ENCODE measurements at regions not wholly inside any gene's neighbourhood (a gene's known extent, or its start where the extent isn't known, plus 50 kb on each side); places are given as distances from the start of the nearest gene placed in this dataset.
"Not testable (repeated sequence)": the region's sequence is repeated elsewhere in the genome, so short reads cannot be mapped to it uniquely, and the experiment has no call there.

GRCh38 chr9:115665519-115665918, 488.1 kb upstream of the PAPPA start:
- no peak for DNase-seq (ENCODE audit: low read depth)

- peak; percentile 86 for DNase-seq (ENCODE audit: low read depth)
Observed at GRCh38 chr9:115668521-115668920, 485.1 kb upstream of the PAPPA start.

GRCh38 chr9:115671236-115671962, 482.2 kb upstream of the PAPPA start:
- peak; percentile 38 for DNase-seq (ENCODE audit: low read depth)

- peak; percentile 59 for DNase-seq (ENCODE audit: low read depth)
Observed at GRCh38 chr9:115671963-115672305, 481.7 kb upstream of the PAPPA start.

- DNase-seq (ENCODE audit: low read depth): peak; percentile 99
Observed at GRCh38 chr9:115672477-115673316, 480.9 kb upstream of the PAPPA start.

- DNase-seq (ENCODE audit: low read depth): peak; percentile 85
Observed at GRCh38 chr9:115673599-115673998, 480.0 kb upstream of the PAPPA start.

- DNase-seq (ENCODE audit: low read depth): peak; percentile 61
Observed at GRCh38 chr9:115674091-115674490, 479.5 kb upstream of the PAPPA start.

GRCh38 chr9:115675834-115676233, 477.8 kb upstream of the PAPPA start:
- DNase-seq (ENCODE audit: low read depth): no peak

- DNase-seq (ENCODE audit: low read depth): peak; percentile 49
Observed at GRCh38 chr9:115680231-115680630, 473.4 kb upstream of the PAPPA start.

GRCh38 chr9:115681585-115681984, 472.0 kb upstream of the PAPPA start:
- DNase-seq (ENCODE audit: low read depth): no peak

GRCh38 chr9:115686069-115686468, 467.5 kb upstream of the PAPPA start:
- no peak for DNase-seq (ENCODE audit: low read depth)

GRCh38 chr9:115687356-115687755, 466.2 kb upstream of the PAPPA start:
- peak; percentile 63 for DNase-seq (ENCODE audit: low read depth)

GRCh38 chr9:115689331-115689730, 464.3 kb upstream of the PAPPA start:
- no peak for DNase-seq (ENCODE audit: low read depth)

GRCh38 chr9:115690786-115691496, 462.6 kb upstream of the PAPPA start:
- DNase-seq (ENCODE audit: low read depth): peak; percentile 100

GRCh38 chr9:115691693-115692092, 461.9 kb upstream of the PAPPA start:
- peak; percentile 91 for DNase-seq (ENCODE audit: low read depth)

GRCh38 chr9:115692868-115693267, 460.7 kb upstream of the PAPPA start:
- DNase-seq (ENCODE audit: low read depth): not testable (repeated sequence)

- peak; percentile 89 for DNase-seq (ENCODE audit: low read depth)
Observed at GRCh38 chr9:115694014-115694413, 459.6 kb upstream of the PAPPA start.

GRCh38 chr9:115694991-115695390, 458.6 kb upstream of the PAPPA start:
- no peak for DNase-seq (ENCODE audit: low read depth)

- no peak for DNase-seq (ENCODE audit: low read depth)
Observed at GRCh38 chr9:115712981-115713380, 440.6 kb upstream of the PAPPA start.

- DNase-seq (ENCODE audit: low read depth): no peak
Observed at GRCh38 chr9:115715666-115716065, 437.9 kb upstream of the PAPPA start.

GRCh38 chr9:115717298-115717697, 436.3 kb upstream of the PAPPA start:
- DNase-seq (ENCODE audit: low read depth): peak; percentile 8

GRCh38 chr9:115717711-115718173, 435.8 kb upstream of the PAPPA start:
- DNase-seq (ENCODE audit: low read depth): peak; percentile 81
